ENCODE measurements at regions not wholly inside any gene's neighbourhood (a gene's known extent, or its start where the extent isn't known, plus 50 kb on each side); places are given as distances from the start of the nearest gene placed in this dataset.

DNA sequence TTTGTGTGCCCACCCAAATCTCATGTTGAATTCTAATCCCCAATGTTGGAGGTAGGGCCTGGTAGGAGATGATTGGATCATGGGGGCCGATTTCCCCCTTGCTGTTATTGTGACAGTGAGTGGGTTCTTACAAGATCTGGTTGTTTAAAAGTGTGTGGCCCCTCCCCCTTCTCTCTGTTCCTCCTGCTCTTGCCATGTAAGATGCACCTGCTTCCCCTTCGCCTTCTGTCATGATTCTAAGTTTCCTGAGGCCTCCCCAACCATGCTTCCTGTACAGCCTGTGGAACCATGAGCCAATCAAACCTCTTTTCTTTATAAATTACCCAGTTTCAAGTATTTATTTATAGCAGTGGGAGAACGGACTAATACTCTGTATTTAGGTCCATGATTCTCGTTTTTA lies 588.1 kb downstream of the DCDC2C start:
- TF ChIP-seq, protein P1, sequence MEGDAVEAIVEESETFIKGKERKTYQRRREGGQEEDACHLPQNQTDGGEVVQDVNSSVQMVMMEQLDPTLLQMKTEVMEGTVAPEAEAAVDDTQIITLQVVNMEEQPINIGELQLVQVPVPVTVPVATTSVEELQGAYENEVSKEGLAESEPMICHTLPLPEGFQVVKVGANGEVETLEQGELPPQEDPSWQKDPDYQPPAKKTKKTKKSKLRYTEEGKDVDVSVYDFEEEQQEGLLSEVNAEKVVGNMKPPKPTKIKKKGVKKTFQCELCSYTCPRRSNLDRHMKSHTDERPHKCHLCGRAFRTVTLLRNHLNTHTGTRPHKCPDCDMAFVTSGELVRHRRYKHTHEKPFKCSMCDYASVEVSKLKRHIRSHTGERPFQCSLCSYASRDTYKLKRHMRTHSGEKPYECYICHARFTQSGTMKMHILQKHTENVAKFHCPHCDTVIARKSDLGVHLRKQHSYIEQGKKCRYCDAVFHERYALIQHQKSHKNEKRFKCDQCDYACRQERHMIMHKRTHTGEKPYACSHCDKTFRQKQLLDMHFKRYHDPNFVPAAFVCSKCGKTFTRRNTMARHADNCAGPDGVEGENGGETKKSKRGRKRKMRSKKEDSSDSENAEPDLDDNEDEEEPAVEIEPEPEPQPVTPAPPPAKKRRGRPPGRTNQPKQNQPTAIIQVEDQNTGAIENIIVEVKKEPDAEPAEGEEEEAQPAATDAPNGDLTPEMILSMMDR (IDR thresholded peaks at IDR 0.05 in 2 of 3, conservative IDR thresholded peaks at IDR 0.05 in 1 of 3; ENCODE audit: control insufficient read depth in 2 of 3, extremely low read depth in 1 of 3, insufficient read depth in 1 of 3, low read depth in 3 of 3, low read length in 3 of 3) = no peak
- TF ChIP-seq FOXK2 (IDR thresholded peaks at IDR 0.05) = no peak
- TF ChIP-seq JUND (IDR thresholded peaks at IDR 0.05; ENCODE audit: low read depth, low read length) = no peak
- TF ChIP-seq, protein P2, sequence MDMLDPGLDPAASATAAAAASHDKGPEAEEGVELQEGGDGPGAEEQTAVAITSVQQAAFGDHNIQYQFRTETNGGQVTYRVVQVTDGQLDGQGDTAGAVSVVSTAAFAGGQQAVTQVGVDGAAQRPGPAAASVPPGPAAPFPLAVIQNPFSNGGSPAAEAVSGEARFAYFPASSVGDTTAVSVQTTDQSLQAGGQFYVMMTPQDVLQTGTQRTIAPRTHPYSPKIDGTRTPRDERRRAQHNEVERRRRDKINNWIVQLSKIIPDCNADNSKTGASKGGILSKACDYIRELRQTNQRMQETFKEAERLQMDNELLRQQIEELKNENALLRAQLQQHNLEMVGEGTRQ (IDR thresholded peaks at IDR 0.05; ENCODE audit: borderline replicate concordance, low read depth, low read length) = no peak
- no peak for TF ChIP-seq ZNF24 (IDR thresholded peaks at IDR 0.05)
- TF ChIP-seq CEBPB (IDR thresholded peaks at IDR 0.05; ENCODE audit: borderline replicate concordance in 1 of 2, low read depth in 2 of 2, low read length in 2 of 2) = no peak
- TF ChIP-seq MXI1 (IDR thresholded peaks at IDR 0.05; ENCODE audit: low read depth, low read length) = no peak
- TF ChIP-seq CBFB (IDR thresholded peaks at IDR 0.05; ENCODE audit: low read depth) = no peak
- TF ChIP-seq, protein P3, sequence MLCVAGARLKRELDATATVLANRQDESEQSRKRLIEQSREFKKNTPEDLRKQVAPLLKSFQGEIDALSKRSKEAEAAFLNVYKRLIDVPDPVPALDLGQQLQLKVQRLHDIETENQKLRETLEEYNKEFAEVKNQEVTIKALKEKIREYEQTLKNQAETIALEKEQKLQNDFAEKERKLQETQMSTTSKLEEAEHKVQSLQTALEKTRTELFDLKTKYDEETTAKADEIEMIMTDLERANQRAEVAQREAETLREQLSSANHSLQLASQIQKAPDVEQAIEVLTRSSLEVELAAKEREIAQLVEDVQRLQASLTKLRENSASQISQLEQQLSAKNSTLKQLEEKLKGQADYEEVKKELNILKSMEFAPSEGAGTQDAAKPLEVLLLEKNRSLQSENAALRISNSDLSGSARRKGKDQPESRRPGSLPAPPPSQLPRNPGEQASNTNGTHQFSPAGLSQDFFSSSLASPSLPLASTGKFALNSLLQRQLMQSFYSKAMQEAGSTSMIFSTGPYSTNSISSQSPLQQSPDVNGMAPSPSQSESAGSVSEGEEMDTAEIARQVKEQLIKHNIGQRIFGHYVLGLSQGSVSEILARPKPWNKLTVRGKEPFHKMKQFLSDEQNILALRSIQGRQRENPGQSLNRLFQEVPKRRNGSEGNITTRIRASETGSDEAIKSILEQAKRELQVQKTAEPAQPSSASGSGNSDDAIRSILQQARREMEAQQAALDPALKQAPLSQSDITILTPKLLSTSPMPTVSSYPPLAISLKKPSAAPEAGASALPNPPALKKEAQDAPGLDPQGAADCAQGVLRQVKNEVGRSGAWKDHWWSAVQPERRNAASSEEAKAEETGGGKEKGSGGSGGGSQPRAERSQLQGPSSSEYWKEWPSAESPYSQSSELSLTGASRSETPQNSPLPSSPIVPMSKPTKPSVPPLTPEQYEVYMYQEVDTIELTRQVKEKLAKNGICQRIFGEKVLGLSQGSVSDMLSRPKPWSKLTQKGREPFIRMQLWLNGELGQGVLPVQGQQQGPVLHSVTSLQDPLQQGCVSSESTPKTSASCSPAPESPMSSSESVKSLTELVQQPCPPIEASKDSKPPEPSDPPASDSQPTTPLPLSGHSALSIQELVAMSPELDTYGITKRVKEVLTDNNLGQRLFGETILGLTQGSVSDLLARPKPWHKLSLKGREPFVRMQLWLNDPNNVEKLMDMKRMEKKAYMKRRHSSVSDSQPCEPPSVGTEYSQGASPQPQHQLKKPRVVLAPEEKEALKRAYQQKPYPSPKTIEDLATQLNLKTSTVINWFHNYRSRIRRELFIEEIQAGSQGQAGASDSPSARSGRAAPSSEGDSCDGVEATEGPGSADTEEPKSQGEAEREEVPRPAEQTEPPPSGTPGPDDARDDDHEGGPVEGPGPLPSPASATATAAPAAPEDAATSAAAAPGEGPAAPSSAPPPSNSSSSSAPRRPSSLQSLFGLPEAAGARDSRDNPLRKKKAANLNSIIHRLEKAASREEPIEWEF (IDR thresholded peaks at IDR 0.05; ENCODE audit: insufficient replicate concordance, low read depth, low read length) = no peak

Data from GM12878 (cell line).